IMR-90 (cell line): ENCODE measurements at regions not wholly inside any gene's neighbourhood (a gene's known extent, or its start where the extent isn't known, plus 50 kb on each side); places are given as distances from the start of the nearest gene placed in this dataset.

Experiments used
- ATAC-seq: fragments of 200-7000 bp; cut with Tn5 transposase; 2 replicates; pipeline ENCODE4 v1.9.1; 2020; ENCODE audit warnings: low read depth, mild to moderate bottlenecking, moderate library complexity
- BruUV-seq: library from RNA; stranded (reverse); fragments of 400-500 nt; replicated peaks from 2 replicates; lab custom pipeline; 2021; lab: Mats Ljungman, UMichigan
- CTCF ChIA-PET: fragments of 300-600 bp; formaldehyde crosslinking; extraction: SDS; loops from one replicate; lab custom pipeline; 2021; ENCODE audit warnings: antibody characterized with exemption; lab: Yijun Ruan, JAX
- POLR2A ChIA-PET: fragments of 300-600 bp; sonication (Branson Sonifier 250); formaldehyde crosslinking; loops from one replicate; lab custom pipeline; 2022; ENCODE audit warnings: antibody characterized with exemption; ENCODE audit not compliant: unreplicated experiment; lab: Charles Lee
- DNase-seq: peaks from one replicate; pipeline ENCODE4 v3.0.0; 2013
- H2AFZ ChIP-seq: replicated peaks from 2 replicates; pipeline ENCODE3; 2013; ENCODE audit warnings: low read length, mild to moderate bottlenecking; ENCODE audit not compliant: poor library complexity
- H2AK5ac ChIP-seq: 2 replicates; pipeline ENCODE4 v1.6.1; 2013; ENCODE audit warnings: low read depth, low read length, inconsistent platforms
- H2AK9ac ChIP-seq: replicated peaks from 2 replicates; pipeline ENCODE3; 2013; ENCODE audit warnings: mild to moderate bottlenecking, low read depth, low read length, moderate library complexity; ENCODE audit not compliant: poor library complexity
- H2BK120ac ChIP-seq: 2 replicates; pipeline ENCODE4 v1.6.1; 2013; ENCODE audit warnings: low read depth, low read length, inconsistent platforms
- H2BK15ac ChIP-seq: 3 replicates; pipeline ENCODE4 v1.6.1; 2013; ENCODE audit warnings: low read depth, low read length, inconsistent platforms
- H2BK20ac ChIP-seq: 2 replicates; pipeline ENCODE4 v1.6.1; 2013; ENCODE audit warnings: low read depth, mild to moderate bottlenecking, inconsistent platforms, low read length, moderate library complexity
- H2BK5ac ChIP-seq: 2 replicates; pipeline ENCODE4 v1.6.1; 2013; ENCODE audit warnings: mild to moderate bottlenecking, low read depth, low read length, inconsistent platforms; ENCODE audit not compliant: poor library complexity, severe bottlenecking
- H3K14ac ChIP-seq: replicated peaks from 2 replicates; pipeline ENCODE4 v1.6.1; 2013; ENCODE audit warnings: low read depth, low read length, inconsistent platforms
- H3K18ac ChIP-seq: 2 replicates; pipeline ENCODE4 v1.6.1; 2013; ENCODE audit warnings: low read depth, low read length, control low read depth
- H3K23ac ChIP-seq: 2 replicates; pipeline ENCODE4 v1.6.1; 2013; ENCODE audit warnings: low read depth, low read length, inconsistent platforms
- H3K27ac ChIP-seq: 2 replicates; pipeline ENCODE4 v1.5.1; 2013; ENCODE audit warnings: mild to moderate bottlenecking, control low read depth, low read length; ENCODE audit not compliant: insufficient read depth
- H3K27me3 ChIP-seq: 2 replicates; pipeline ENCODE4 v1.6.1; 2013; ENCODE audit warnings: low read length; ENCODE audit not compliant: control insufficient read depth, insufficient read depth
- H3K36me3 ChIP-seq: 2 replicates; pipeline ENCODE4 v1.6.1; 2013; ENCODE audit warnings: low read length, mixed read lengths; ENCODE audit not compliant: control insufficient read depth, insufficient read depth
- H3K4ac ChIP-seq: 2 replicates; pipeline ENCODE4 v1.6.1; 2013; ENCODE audit warnings: low read depth, low read length, inconsistent platforms
- H3K4me1 ChIP-seq: 2 replicates; pipeline ENCODE4 v1.6.1; 2013; ENCODE audit warnings: low read length, mixed read lengths; ENCODE audit not compliant: control insufficient read depth, insufficient read depth
- H3K4me2 ChIP-seq: 2 replicates; pipeline ENCODE4 v1.6.1; 2013; ENCODE audit warnings: low read depth, mild to moderate bottlenecking, control low read depth, low read length, moderate library complexity
- H3K4me3 ChIP-seq: 2 replicates; pipeline ENCODE4 v1.5.1; 2013; ENCODE audit warnings: low read depth, mild to moderate bottlenecking, control low read depth, low read length, moderate library complexity; ENCODE audit not compliant: insufficient read depth
- H3K56ac ChIP-seq: 2 replicates; pipeline ENCODE4 v1.6.1; 2013; ENCODE audit warnings: low read length, inconsistent platforms; ENCODE audit not compliant: insufficient read depth; ENCODE audit errors: extremely low read depth
- H3K79me1 ChIP-seq, 2 experiments: 2 replicates each; pipeline ENCODE4 v1.6.1; 2013; ENCODE audit warnings: low read length in 2 of 2, inconsistent platforms in 1 of 2, low read depth in 1 of 2
- H3K9ac ChIP-seq: 2 replicates; pipeline ENCODE4 v1.6.1; 2013; ENCODE audit warnings: low read depth, low read length, control low read depth
- H3K9me1 ChIP-seq: 2 replicates; pipeline ENCODE4 v1.6.1; 2013; ENCODE audit warnings: low read length, inconsistent platforms; ENCODE audit not compliant: insufficient read depth
- H3K9me3 ChIP-seq: 2 replicates; pipeline ENCODE4 v1.6.1; 2013; ENCODE audit warnings: low read length; ENCODE audit not compliant: control insufficient read depth, insufficient read depth
- H4K20me1 ChIP-seq: 2 replicates; pipeline ENCODE4 v1.6.1; 2013; ENCODE audit warnings: low read length, inconsistent platforms; ENCODE audit not compliant: insufficient read depth
- H4K5ac ChIP-seq: 2 replicates; pipeline ENCODE4 v1.6.1; 2013; ENCODE audit warnings: mild to moderate bottlenecking, low read depth, low read length, control low read depth
- H4K8ac ChIP-seq, 2 experiments: 2 replicates each; pipeline ENCODE4 v1.6.1; 2013; ENCODE audit warnings: low read depth in 2 of 2, low read length in 2 of 2, control low read depth in 1 of 2, inconsistent platforms in 1 of 2
- H4K91ac ChIP-seq: 2 replicates; pipeline ENCODE4 v1.6.1; 2013; ENCODE audit warnings: low read depth, low read length, inconsistent platforms; ENCODE audit not compliant: insufficient read depth
- CHD1 ChIP-seq: IDR thresholded peaks from 2 replicates; pipeline ENCODE4 v1.6.1; 2012; ENCODE audit warnings: low read depth, low read length, improper control_type of control experiment
- MAFK ChIP-seq: IDR thresholded peaks from 2 replicates; pipeline ENCODE4 v1.6.1; 2012; ENCODE audit warnings: low read depth, low read length, improper control_type of control experiment
- POLR2A ChIP-seq: IDR thresholded peaks from 2 replicates; pipeline ENCODE4 v1.6.1; 2012; ENCODE audit warnings: mild to moderate bottlenecking, low read depth, low read length
- dilution Hi-C: fragments of 300-500 bp; cut with HindIII; formaldehyde crosslinking; loops from one replicate; pipeline ENCODE4 v1.14.3; 2018; ENCODE audit warnings: low sequenced_read_pairs; ENCODE audit not compliant: unreplicated experiment
- in situ Hi-C: fragments of 300-500 bp; cut with MboI; formaldehyde crosslinking; loops from 3 replicates; pipeline ENCODE4 v1.14.3; 2019; ENCODE audit warnings: low sequenced_read_pairs, inconsistent platforms, mixed read lengths
- intact Hi-C: fragments of 100-400 bp; cut with micrococcal nuclease; formaldehyde crosslinking; loops from 2 replicates; pipeline ENCODE4 v1.10.0; 2022

DNA sequence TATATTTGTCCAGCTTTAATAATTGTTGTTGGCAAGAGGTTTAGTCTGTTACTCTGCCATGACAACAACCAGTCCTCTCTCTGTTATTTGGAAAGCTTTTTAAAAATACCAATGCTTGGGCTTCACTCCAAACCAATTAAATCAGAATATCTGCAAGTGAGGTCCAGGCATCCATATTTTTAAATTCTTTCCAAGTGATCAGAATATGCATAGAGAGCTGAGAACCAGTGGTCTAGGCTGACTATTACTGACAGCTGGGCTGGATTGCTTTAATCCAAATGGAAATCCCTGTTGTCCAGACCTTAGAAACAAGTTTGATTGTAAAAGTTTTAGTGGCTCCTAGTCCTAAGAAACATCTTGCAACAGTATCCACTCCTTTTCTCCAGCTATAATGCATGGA lies 1059.7 kb upstream of the ACVR2A start:
- BruUV-seq: no TSS peak
- H3K9me1 ChIP-seq: no peaks in the 10 kb centered on the region
- H2BK20ac ChIP-seq: no peak overlapping the region
- H4K5ac ChIP-seq: no peak overlapping the region
- dilution Hi-C loops: no loop called here
- H4K20me1 ChIP-seq: no peaks in the 10 kb centered on the region
- H3K27ac ChIP-seq: no peak overlapping the region
- no peak overlapping the region for H2AK5ac ChIP-seq
- ATAC-seq: no peak
- H2AK9ac ChIP-seq: no peak overlapping the region
- H4K8ac ChIP-seq: no peak overlapping the region
- no peak overlapping the region for H3K4ac ChIP-seq
- H3K18ac ChIP-seq: no peak overlapping the region
- H3K4me1 ChIP-seq: no peaks in the 10 kb centered on the region
- no peak overlapping the region for H2BK15ac ChIP-seq
- H2BK120ac ChIP-seq: no peak overlapping the region
- H3K56ac ChIP-seq: no peak overlapping the region
- no peak overlapping the region for H4K91ac ChIP-seq
- H3K27me3 ChIP-seq: no peaks in the 10 kb centered on the region
- CTCF ChIA-PET: no interaction called here
- H3K9ac ChIP-seq: no peak overlapping the region
- no peaks in the 10 kb centered on the region for H3K79me1 ChIP-seq
- no peak overlapping the region for H3K14ac ChIP-seq
- H3K23ac ChIP-seq: no peak overlapping the region
- H2AFZ ChIP-seq: no peak overlapping the region
- no peak overlapping the region for H3K4me3 ChIP-seq
- in situ Hi-C loops: no loop called here
- POLR2A ChIA-PET: no interaction called here
- DNase-seq: no peak
- no peak overlapping the region for H2BK5ac ChIP-seq
- TF ChIP-seq CHD1 (no peak), POLR2A (no peak), MAFK (no peak)
- H3K9me3 ChIP-seq: no peaks in the 10 kb centered on the region
- no peak overlapping the region for H3K4me2 ChIP-seq
- intact Hi-C loops: no loop called here
- no peaks in the 10 kb centered on the region for H3K36me3 ChIP-seq
